Kidney glomerular epithelial cell (primary cell): ENCODE measurements at regions not wholly inside any gene's neighbourhood (a gene's known extent, or its start where the extent isn't known, plus 50 kb on each side); places are given as distances from the start of the nearest gene placed in this dataset.

ENCODE experiments used
- DNase-seq: peaks from one replicate; lab custom pipeline; 2025; lab: John Stamatoyannopoulos, UW

DNA sequence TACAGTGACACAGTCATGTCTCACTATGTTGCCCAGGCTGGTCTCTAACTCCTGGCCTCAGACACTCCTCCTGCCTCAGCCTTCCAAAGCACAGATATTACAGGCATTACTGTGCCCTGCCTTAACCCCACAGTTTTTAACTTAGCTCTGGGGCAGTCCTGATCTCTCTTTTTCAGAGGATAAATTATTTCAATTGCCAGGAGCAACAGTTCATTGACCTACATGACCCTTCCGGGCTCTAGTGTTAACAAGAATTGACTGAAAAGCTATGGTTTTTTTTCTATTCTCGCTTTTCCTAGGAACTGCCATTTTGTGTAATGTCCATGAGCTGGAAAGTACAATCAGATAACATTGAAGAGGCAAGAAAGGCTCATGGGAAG lies 92.8 kb downstream of the HNRNPLL start:
- no peak for DNase-seq

DNA sequence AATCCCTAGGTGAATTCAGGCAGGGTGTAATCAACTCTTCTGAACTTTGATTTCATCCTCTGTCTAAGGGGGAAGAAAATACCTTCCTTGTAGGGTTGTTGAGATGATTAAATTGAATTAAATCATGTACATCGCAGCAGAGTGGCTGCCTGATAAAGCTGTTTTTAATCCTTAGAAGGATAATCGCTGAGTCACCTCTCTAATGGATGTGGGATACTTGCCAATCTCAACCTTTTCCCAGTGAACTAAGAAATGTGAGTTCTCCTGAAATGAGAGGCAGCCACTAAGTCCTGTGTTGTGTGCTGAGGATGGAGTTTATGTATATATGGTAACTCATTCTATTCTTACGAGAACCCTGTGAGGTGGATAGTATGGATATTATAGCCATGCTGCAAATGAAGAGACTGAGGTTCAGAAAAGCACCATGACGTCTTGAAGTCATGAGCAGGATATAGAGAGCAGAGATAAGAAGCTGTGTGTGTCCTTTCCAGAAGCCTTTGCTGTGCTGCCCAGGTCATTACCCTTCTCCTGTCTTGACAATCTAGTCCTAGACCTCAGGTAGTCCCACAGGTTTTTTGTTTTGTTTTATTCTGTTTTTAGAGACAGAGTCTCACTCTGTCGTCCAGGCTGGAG lies 93.3 kb downstream of the HNRNPLL start:
- peak; percentile 59 for DNase-seq

- DNase-seq: peak; percentile 17
These were observed 94.3 kb downstream of the HNRNPLL start for GRCh38 chr2:38508311-38509039.

DNA sequence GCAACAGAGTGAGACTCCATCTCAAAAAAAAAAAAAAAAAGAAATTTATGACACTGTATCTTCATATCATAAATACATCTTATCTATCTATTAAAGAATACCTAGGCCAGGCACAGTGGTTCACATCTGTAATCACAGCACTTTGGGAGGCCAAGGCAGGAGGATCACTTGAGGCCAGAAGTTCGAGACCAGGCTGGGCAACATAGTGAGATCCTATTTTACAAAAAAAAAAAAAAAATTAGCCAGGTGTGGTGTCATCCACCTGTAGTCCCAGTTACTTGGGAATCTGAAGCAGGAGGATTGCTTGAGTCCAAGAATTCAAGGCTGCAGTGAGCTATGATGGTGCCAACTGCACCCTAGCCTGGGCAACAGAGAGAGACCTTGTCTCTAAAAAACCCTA lies 95.0 kb downstream of the HNRNPLL start:
- no peak for DNase-seq

DNA sequence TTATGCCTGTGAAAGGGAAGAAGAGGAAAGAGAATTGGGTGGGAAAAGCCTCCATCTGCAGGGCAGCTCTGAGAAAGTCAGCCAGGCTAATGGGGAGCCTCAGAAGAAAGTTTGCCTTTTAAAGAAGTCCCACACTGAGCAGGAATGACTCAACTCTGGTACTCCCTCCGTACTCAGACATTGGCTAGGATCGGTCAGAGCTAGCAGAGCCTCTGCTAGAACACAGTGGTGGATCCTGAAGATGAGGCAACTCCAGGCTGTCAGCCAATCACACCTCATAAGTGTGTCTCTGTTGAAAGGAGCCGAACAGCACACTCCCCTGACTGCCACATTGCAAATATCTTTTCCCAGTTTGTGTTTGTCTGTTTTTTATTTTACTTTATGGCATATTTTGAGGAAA lies 96.9 kb downstream of the HNRNPLL start:
- peak; percentile 20 for DNase-seq

DNA sequence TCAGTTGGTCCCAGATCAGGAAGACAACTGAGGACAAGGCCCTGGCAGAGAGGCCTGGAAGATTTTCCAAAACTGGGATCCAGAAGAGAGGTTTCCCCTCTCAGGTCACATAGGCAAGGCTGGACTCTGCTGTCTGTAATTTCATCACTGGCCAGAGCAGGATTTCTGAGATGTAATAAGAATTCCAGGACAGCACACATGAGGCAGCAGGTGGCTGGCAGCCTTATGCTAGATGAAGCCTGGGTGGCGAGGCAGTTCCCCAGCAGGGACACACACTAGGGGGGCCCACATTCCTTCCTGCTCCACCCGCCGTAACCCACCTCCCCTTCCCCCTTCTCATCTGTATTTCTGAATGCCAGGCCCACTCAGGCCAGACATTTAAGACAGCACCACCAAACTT lies 98.6 kb downstream of the HNRNPLL start:
- DNase-seq: no peak

- no peak for DNase-seq
These were observed 100.6 kb downstream of the HNRNPLL start for GRCh38 chr2:38502107-38502506.

- no peak for DNase-seq
These were observed 102.5 kb downstream of the HNRNPLL start for GRCh38 chr2:38500283-38500634.

GRCh38 chr2:38499548-38500282 lies 103.0 kb downstream of the HNRNPLL start:
- DNase-seq: peak; percentile 0

DNA sequence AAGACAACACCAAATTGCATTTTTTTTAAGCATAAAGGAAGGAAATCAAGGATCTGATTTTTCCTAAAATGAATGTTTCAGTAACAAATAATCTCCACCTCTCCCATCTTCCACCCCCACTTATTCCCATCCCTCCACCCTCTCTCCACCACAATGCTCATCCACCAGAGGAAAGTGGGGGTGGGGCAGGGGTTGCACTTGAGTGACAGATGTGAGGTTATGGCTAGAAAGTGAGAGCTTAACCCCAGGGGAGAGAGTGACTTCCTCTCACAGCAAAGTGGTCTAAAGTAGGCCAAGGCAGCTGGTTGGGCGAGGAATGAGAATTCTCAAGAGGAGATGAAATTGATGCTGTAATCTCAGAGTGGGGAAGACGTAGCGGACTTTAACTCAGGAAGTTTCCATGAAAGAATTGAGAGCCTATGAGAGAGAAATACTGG lies 104.7 kb downstream of the HNRNPLL start:
- no peak for DNase-seq

GRCh38 chr2:38497670-38498037 lies 105.1 kb downstream of the HNRNPLL start:
- DNase-seq: no peak

GRCh38 chr2:38496927-38497669 lies 105.6 kb downstream of the HNRNPLL start:
- DNase-seq: no peak

GRCh38 chr2:38495880-38496279 lies 106.8 kb downstream of the HNRNPLL start:
- DNase-seq: no peak

DNA sequence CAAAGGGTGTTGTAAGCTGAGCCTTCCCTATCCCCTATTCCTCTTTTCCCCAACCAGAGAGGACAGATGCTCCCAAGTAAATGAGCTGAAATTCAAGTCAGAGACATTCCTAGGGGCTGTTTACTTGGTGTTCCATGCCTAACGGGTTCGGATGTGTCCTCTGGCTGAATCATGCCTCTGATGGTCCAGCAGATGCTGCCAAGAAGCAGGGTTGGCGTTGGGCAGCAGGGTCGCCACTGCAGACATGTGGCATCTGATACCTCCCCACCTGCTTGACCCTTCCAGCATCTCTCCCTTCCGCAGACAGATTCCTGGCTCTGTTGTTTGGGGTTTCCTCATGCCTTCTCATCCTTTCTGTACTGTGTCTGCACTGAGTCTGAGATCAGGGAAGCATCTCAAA lies 108.3 kb downstream of the HNRNPLL start:
- DNase-seq: no peak

DNA sequence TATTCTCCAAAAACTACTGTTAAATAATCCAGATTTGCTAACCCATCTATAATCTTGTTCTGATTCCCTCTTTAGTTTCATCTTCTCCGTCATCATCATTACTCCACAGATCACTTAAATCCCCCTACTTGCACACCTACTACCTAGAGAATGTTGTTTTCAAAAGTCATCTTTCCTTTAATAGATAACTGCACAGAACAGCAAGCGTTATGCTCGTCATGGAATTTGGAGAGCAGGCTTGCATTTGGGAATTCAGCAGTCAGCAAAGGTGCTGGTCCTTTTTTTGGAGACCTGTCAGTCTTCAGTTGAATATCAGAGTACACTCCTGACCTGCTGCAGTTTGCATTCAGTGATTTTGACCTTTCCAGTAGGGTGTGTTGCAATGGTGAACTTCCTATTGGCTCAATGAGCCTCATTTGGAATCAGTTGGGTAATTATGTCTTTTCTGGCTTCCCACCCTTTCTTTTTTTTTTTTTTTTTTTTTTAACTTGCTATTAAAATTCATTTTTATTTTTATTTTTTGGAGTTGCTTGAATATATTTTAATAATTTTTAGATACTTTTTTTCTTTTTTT lies 110.6 kb downstream of the HNRNPLL start:
- DNase-seq: no peak

GRCh38 chr2:38491436-38491835 lies 111.3 kb downstream of the HNRNPLL start:
- no peak for DNase-seq

- DNase-seq: no peak
These were observed 112.8 kb upstream of the ATL2 start for GRCh38 chr2:38489846-38490245.

GRCh38 chr2:38487852-38488251 lies 110.8 kb upstream of the ATL2 start:
- DNase-seq: no peak

GRCh38 chr2:38486213-38487026 lies 109.3 kb upstream of the ATL2 start:
- DNase-seq: no peak

- no peak for DNase-seq
These were observed 108.7 kb upstream of the ATL2 start for GRCh38 chr2:38485734-38486133.

DNA sequence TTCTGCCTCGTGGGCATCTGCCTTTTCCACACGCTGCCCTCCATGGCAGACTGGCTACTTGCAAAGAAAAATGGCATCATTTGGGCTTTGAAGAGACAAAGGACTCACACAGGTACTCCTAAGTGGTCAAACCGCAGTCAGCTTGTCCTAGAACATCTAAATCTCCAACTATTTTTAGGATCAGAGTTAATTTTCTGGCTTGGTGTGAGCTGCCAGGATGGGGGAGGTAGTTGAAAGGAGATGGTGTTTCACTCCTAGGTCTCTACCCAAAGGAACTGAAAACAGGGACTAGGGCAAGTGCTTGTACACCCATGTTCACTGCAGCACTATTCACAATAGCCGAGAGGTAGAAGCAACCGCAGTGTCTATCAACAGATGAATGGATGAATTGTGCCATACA lies 107.9 kb upstream of the ATL2 start:
- DNase-seq: no peak
